ENCODE measurements at regions not wholly inside any gene's neighbourhood (a gene's known extent, or its start where the extent isn't known, plus 50 kb on each side); places are given as distances from the start of the nearest gene placed in this dataset.
"Not testable (repeated sequence)": the region's sequence is repeated elsewhere in the genome, so short reads cannot be mapped to it uniquely, and the experiment has no call there.

DNA sequence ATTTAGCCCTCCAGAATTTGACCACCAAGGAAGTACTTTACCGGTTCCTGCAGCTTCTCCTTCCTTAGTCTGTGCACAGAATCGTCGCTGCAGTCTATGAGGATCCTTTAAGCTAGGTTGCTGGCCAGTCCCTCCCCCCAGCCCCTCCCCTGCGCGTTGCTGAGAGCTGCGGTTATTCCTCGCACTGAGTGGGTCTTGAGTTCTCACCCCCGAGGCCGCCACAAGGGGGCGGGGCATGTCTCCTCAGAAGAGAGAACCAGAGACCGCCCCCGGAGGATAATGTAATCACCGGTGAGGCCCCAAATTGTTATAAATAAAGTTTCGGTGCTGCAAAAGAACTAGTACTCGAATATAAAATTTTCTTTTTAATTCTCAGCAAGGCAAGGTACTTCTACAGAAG is 1184.9 kb upstream of the CDH2 start (continued):
- TF ChIP-seq ETV6 (conservative IDR thresholded peaks at IDR 0.05 in 1 of 2, IDR thresholded peaks at IDR 0.05 in 1 of 2; ENCODE audit: borderline replicate concordance in 1 of 2, low read depth in 1 of 2), result no peak
- no peak for TF ChIP-seq BHLHE40 (IDR thresholded peaks at IDR 0.05; ENCODE audit: borderline replicate concordance in 1 of 2, low read depth in 2 of 2, low read length in 1 of 2)
- no peak for TF ChIP-seq KAT2A (conservative IDR thresholded peaks at IDR 0.05; ENCODE audit: control insufficient read depth, low read depth, low read length)
- no peak for TF ChIP-seq SPI1 (IDR thresholded peaks at IDR 0.05; ENCODE audit: borderline replicate concordance, insufficient read depth, low read depth, low read length)
- TF ChIP-seq SMAD5 (IDR thresholded peaks at IDR 0.05; ENCODE audit: low read depth), result no peak
- TF ChIP-seq, protein P1, sequence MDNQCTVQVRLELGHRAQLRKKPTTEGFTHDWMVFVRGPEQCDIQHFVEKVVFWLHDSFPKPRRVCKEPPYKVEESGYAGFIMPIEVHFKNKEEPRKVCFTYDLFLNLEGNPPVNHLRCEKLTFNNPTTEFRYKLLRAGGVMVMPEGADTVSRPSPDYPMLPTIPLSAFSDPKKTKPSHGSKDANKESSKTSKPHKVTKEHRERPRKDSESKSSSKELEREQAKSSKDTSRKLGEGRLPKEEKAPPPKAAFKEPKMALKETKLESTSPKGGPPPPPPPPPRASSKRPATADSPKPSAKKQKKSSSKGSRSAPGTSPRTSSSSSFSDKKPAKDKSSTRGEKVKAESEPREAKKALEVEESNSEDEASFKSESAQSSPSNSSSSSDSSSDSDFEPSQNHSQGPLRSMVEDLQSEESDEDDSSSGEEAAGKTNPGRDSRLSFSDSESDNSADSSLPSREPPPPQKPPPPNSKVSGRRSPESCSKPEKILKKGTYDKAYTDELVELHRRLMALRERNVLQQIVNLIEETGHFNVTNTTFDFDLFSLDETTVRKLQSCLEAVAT (IDR thresholded peaks at IDR 0.05), result no peak
- TF ChIP-seq RUNX3 (IDR thresholded peaks at IDR 0.05; ENCODE audit: low read length), result no peak

DNA sequence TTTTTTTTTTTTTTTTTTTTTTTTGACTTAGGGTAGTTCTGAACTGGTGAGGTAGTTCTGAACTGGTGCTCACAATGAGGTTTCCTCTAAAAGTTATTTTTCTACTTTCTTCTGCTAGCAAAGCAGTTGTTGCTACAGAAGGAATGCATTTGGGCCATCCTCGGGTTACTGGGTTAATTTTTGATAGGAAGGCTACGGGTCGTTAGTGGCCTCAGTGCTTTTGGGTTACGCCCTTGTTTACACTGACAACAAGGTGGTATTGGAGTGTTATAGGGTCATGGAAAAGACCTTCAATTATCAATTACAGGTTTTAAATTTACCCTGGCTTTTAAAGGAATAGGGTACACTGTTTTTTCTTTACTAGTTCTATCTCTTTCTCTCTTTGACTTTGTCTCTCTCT is 1183.7 kb upstream of the CDH2 start:
- in situ Hi-C loops (cut with MboI); RAD21 ChIA-PET (ENCODE audit: unreplicated experiment); H3K4me1 ChIP-seq (ENCODE audit: control insufficient read depth, insufficient read depth, low read length); H3K79me2 ChIP-seq (ENCODE audit: control insufficient read depth, insufficient read depth, low read length); intact Hi-C loops (cut with micrococcal nuclease; ENCODE audit: unreplicated experiment); H4K20me1 ChIP-seq (ENCODE audit: control insufficient read depth, insufficient read depth); BruUV-seq (replicated peaks); H3K4me2 ChIP-seq (ENCODE audit: control insufficient read depth, insufficient read depth); H3K27me3 ChIP-seq (replicated peaks in 1 of 2; ENCODE audit: control insufficient read depth in 2 of 2, insufficient read depth in 2 of 2, low read length in 1 of 2); POLR2A ChIA-PET; H3K9me3 ChIP-seq (replicated peaks; ENCODE audit: control insufficient read depth, insufficient read depth, low read length); CTCF ChIA-PET; SMC1A ChIA-PET (ENCODE audit: uncharacterized antibody, unreplicated experiment); FAIRE-seq; DNase-seq (ENCODE audit: low read depth, low spot score); ATAC-seq; H2AFZ ChIP-seq (ENCODE audit: control insufficient read depth, low read depth, low read length); H3K4me3 ChIP-seq; H3K36me3 ChIP-seq (ENCODE audit: control insufficient read depth in 2 of 2, insufficient read depth in 2 of 2, low read length in 1 of 2); H3K27ac ChIP-seq (ENCODE audit: control insufficient read depth, insufficient read depth); H3K9ac ChIP-seq (ENCODE audit: control insufficient read depth, insufficient read depth, low read length): not testable (repeated sequence)
- WGBS (ENCODE audit: insufficient coverage, insufficient replicate concordance, low lambda C conversion rate, missing lambda C conversion rate), result 54% methylated on average over 4 of the region's 4 CpGs

DNA sequence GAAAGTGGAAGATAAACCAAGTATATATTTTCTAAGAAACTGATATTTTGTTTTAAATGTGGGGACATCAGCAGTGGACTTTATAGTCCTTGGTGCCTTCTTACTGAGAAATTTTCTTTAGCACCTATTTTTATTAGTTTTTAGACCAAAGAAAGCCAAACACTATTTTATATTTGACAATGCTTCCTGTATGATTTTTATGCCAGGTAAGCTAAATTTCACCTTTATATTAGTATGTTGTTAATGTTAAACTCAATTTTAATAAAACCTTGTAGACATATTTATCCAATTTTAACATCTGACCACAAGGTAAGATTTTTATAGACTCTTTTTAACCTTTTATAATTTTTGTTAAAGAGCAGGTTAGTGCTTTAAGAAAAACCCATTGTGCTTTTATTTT is 1182.3 kb upstream of the CDH2 start:
- POLR2A ChIA-PET; H3K36me3 ChIP-seq (ENCODE audit: control insufficient read depth in 2 of 2, insufficient read depth in 2 of 2, low read length in 1 of 2); DNase-seq (ENCODE audit: low read depth, low spot score); H3K27me3 ChIP-seq (replicated peaks in 1 of 2; ENCODE audit: control insufficient read depth in 2 of 2, insufficient read depth in 2 of 2, low read length in 1 of 2); CTCF ChIA-PET; H3K9me3 ChIP-seq (replicated peaks; ENCODE audit: control insufficient read depth, insufficient read depth, low read length); H3K4me1 ChIP-seq (ENCODE audit: control insufficient read depth, insufficient read depth, low read length); BruUV-seq (replicated peaks); H2AFZ ChIP-seq (ENCODE audit: control insufficient read depth, low read depth, low read length); RAD21 ChIA-PET (ENCODE audit: unreplicated experiment); H3K9ac ChIP-seq (ENCODE audit: control insufficient read depth, insufficient read depth, low read length); intact Hi-C loops (cut with micrococcal nuclease; ENCODE audit: unreplicated experiment); H3K27ac ChIP-seq (ENCODE audit: control insufficient read depth, insufficient read depth); H3K4me2 ChIP-seq (ENCODE audit: control insufficient read depth, insufficient read depth); ATAC-seq; H3K79me2 ChIP-seq (ENCODE audit: control insufficient read depth, insufficient read depth, low read length); in situ Hi-C loops (cut with MboI); H4K20me1 ChIP-seq (ENCODE audit: control insufficient read depth, insufficient read depth); FAIRE-seq; SMC1A ChIA-PET (ENCODE audit: uncharacterized antibody, unreplicated experiment); H3K4me3 ChIP-seq: not testable (repeated sequence)
